GM21825 (cell line): ENCODE measurements at regions not wholly inside any gene's neighbourhood (a gene's known extent, or its start where the extent isn't known, plus 50 kb on each side); places are given as distances from the start of the nearest gene placed in this dataset.

Source experiments
- ATAC-seq: cut with Tn5 transposase; IDR thresholded peaks from one replicate; pipeline ENCODE4 v1.9.1; 2021; ENCODE audit warnings: mild to moderate bottlenecking, moderate library complexity; ENCODE audit not compliant: unreplicated experiment

DNA sequence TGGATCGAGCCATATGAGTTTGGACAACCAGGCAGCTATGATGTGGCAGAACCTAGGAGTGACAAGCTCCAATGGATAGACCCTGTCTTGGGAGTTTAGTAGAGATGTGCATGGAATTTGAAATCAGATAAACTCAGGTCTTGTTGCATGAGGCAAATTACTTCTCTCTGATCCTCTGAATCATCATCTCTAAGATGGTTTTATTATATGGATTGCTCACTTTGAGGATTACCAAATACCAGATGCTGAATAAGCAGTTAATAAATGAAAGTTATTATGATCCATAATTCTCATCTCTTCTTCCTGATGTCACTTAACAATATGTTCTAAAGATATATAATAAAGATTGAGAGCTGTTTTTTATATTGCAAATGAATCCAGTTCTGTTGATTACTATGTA, 622.2 kb downstream of the NTRK3 start:
- ATAC-seq: no peak

DNA sequence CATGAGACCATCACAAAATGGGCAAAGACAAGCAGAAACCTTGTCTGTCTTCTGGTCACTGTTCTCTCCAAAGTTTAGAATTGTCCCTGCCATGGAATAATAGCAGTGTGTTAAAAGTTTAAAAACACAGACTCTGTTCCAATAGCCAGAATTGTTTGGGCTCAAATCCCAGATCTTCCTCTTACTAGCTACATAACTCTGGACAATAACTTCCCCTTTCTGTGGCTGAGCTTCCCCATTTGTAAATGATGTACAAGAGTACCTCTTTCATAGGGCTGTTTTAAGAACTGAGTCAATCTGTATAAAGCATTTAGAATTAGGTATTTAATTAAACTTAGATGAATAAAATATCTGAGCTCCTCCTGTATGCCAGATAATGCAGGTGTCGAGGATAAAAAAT, 623.0 kb downstream of the NTRK3 start:
- no peak for ATAC-seq

DNA sequence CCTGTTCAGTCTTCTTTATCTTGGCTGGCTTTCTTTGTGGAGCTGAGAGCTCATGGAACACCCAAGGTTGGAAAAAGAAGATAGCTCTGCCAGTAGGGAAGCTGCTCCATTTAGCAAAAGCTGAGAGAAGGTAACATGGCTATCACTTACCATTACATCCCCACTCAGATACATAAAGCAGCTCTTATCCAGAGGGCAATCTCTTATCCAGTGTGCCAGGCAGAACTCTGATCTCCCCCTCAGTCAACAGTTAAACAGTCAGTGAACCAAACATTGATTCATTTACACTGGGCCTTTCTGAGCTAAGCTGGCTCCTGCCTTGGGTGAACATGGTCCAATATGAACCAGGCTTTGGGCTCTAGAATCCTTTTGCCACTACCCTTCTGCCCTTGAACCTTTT, 624.2 kb downstream of the NTRK3 start:
- ATAC-seq: no peak

DNA sequence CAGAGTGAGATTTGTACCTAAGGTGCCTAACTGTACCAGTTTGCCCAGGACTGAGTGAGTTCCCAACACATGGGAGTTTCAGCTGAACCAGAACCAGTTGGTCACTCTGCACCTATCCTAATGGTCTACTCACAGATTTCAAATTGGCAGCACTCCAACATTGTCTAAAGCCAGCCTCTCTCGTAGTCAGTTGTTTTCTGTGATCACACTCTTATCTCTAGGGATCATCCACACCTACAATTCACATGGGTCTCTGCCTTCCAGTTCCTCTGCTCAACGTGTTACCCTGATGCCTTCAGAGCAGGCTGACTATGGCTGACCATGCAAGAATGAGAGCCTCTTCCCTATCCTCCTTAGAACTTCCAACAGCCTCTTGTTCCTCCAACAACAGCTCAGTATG, 624.8 kb downstream of the NTRK3 start:
- no peak for ATAC-seq

DNA sequence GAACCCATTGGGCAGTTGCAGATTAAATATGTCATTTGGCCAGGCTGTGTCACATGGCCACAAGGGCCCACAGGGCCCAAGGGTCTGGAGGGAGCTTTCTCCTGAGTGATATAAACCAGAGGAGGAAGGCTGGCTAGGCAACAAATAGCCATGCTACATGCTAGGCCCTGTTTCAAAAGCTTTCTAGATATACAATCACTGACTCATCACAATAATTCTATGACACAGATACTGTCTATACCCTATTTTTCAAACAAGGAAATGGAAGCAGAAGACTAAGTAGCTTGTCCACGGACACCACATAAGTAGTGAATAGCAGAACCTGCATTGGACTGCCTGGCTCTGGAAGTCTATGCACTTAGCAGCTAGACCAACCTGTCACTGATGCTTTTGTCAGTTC, 625.4 kb downstream of the NTRK3 start:
- no peak for ATAC-seq

DNA sequence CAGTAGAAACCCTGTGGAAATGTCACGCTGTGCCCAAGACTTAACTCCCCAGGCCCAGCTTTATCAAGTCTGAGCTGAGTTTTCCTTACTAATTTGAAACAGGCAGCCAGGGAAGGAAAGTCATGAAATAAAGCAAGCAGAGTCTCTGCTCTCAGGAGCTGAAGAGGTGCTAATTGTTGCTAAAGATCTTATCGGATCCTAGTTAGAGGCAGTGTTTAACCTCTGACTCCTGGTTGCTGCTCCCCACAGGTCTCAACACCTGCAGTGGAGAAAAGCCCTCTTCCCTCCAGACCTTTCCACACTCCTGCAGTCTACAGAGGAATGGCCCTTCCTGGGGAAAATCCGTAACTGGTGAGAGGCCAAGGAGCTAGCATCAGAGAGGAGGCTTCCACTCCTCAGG, 628.2 kb downstream of the NTRK3 start:
- ATAC-seq: no peak

DNA sequence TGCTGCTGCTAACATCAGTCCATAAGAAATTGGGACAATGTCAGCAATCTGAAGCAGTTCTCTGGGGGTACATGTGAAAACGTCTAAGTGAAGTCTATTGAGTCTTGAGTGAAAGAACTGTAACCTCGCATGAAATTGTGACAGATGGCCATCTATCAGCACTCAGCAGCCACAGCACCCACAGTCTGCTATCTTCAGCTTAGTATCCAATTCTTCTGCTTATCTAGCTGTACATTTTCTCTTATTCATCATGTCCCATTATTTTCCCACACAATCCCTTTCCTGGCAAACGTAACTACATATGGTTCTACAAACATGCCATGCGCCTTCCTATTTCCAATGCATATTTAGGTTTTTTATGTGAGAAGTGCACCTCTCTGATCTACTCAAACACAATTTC, 629.7 kb downstream of the NTRK3 start:
- ATAC-seq: no peak

DNA sequence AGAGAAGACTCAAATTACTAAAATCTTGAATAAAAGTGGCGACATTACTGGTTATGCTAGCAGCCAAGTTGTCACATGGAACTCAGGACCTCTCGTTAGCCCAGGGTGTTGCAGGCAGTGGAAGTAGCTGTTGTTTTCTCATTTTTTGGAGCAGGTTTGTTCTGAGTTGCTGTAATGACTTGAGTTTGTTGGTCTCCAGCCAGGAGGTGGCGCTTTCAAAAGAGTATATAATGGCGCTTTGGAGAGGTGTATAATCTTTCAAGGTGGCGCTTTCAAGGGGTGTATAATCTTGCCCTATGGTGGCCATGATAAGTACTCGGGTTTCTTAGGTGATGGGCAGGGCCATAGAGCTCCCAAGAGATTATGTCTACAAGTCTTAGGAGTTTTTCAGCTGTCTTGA, 632.7 kb downstream of the NTRK3 start:
- no peak for ATAC-seq

DNA sequence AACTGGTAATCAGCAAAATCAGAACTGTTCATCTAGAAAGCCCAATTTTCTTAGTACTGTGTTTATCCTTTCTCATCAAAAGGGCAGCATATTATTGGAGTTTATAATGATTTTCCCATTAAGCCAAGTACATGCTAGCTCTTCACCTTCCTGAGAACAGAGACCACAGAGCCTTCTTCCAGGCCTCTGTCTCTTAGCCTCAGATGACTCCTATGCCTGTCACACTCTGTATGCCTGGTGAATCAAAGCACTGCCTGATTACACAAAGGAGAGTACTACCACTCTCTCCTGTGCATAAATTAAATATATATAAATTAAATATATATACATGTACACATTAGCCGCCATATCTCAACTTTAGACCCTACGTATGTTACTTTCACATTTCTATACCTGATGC, 636.1 kb downstream of the NTRK3 start:
- ATAC-seq: no peak

DNA sequence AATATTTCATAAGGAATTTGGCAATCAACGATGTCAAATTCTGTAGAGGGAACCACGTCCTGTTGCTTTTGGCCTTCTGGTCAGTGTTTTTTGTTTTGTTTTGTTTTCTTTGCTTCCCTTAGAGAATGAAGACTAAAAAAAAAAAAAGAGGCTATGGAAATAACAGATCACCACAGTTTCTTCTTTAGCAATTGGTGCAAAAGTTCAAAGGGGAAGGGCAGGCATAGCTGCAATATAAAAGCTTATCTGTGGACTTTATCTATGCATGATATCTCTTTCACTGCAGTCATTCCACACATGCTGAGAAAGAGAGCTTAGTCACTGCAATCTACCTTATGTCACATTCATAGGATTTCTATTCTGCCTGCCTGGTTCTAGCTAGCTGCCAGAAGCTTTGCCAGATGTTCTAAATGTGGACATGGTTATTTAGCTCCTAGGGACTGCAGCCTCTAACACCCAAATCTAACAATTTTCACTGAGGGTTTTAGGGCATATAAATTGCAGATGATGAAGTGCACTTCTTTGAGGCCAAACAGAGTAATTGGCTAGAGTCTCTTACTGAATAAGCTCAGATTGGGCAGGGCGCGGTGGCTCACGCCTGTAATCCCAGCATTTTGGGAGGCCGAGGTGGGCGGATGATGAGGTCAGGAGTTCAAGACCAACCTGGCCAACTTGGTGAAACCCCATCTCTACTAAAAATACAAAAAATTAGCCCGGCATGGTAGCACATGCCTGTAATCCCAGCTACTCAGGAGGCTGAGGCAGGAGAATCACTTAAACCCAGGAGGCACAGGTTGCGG, 637.2 kb downstream of the NTRK3 start:
- no peak for ATAC-seq

DNA sequence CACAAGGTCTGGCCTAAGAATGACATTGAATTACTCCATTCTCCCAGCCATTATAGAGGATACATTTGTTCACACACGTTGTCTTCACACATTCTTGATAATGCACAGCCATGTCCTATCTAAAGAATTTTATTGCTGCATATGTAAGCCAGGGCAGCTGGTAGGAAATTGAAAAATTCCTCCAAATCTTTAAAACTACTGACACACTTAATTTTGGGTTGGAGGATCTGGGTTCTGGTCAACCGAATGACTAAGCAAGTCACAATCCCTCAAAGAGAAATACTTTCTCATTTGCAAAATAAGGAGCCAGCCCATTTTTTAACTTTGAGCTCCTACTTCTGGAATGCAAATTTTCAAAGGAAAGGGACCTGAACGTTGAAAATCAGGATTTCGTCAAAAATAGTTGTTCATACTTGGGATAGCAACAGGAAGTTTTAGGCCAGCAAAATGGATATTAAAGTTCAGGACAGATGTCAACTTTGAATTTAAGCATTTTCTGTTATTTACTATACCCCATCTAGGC, 638.3 kb downstream of the NTRK3 start:
- no peak for ATAC-seq

DNA sequence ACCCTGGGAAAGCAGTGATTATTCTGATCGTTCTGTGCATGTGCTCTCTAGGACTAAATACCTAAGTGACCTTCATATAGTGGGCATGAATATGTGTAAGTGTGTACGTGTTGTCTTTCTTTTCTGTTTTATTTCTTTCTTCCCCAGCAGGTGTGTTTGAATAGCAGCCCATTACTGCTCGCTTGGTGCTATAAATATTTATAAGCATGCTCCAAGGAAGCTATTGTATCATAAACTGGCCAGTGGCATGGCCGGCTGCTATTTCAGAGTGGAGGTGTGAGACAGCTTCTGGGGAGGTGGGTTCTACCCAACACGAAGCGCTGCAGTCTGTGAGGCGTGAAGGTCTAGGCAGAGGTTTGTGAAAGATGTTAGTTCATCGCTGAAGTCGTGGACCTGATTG, 641.8 kb downstream of the NTRK3 start:
- ATAC-seq: no peak

DNA sequence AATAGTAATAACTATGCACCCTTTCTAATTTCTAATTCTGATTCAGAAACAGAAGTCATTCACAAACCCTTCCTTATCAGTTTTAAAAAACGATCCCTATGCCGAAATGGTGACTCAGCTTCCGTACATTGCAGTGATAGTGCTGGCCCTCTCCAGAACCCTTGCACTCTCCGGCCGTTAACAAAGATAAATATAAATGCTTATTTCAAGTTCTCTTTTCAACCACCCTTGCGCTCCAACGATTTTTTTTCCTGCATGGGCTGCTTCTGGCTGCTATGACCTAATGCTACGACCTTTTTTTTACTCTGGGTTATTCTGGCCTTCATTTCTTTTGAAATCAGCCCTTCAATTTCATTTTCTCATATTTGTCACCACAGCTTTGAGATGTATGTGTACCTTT, 646.2 kb downstream of the NTRK3 start:
- no peak for ATAC-seq

DNA sequence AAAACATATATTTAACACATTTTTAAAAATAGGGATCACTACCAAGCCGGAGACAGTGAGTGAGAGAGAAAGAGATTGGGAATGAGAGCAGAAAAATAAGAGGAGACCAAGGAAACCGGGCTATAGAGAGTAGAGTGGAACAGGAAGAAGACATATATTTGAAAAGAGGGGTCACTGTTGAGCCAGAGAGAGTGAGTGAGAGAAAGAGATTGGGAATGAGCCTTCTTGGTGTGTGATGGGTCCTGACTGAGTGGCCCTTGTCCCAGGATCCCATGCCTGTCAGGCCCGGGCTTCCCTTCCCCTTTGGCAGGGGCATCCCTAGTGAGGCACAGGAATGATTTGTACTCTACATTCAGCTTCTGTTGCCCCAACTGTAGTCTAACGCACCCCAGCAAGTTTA, 646.6 kb downstream of the NTRK3 start:
- no peak for ATAC-seq

DNA sequence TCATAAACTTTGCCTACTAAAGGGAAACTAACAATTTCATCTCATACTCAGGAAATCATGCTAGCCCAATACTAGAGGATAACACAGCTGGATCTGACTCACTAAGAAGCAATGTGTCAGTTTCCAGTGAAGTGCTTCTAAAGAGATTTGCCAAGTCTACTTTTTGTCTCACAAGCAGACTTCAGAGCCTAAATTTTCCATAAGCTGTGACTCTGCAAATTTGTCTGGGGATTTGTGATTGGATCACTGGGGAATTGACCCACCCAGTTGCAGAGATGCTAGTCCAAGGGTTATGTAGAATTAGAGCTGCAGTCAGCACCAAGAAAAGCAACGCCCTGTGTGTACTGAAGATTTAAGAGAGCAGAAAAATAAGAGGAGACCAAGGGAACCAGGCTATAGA, 647.1 kb downstream of the NTRK3 start:
- no peak for ATAC-seq

DNA sequence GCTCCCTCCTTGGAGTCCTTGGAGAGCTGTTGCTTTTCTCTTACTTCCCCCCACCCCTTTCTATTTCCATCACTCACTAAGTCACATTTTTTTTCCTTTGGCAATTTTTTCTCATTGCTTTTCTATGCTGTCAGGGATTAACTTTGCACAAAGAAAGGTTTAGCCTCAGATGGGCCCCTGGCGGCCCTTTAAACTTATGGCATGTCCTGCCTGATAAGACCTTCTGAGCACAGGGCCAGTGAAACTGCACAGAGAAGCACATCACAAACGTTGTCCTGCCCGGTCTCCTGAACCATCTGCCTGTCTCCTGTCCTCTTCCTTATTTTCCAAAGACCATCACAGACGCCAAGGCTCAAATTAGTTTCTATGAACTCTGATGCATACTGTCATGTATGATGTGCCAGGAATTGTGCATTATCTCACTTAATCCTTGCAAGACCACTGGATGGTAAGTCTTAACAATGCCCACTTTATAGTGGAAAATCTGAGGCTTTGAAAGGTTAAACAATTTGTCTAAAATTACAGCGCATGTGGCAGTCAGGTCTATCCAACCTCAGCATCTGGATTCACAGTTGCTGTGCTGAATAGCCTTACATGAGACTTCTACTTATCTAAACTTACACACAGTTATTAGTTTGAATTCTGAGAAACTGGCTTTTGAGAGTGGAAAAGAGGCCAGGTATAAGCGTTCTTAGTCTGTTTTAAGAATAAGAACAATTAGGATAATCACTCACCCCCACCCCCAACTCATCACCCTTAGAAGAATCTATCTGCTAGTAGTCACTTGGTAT, 648.1 kb downstream of the NTRK3 start:
- ATAC-seq: no peak

DNA sequence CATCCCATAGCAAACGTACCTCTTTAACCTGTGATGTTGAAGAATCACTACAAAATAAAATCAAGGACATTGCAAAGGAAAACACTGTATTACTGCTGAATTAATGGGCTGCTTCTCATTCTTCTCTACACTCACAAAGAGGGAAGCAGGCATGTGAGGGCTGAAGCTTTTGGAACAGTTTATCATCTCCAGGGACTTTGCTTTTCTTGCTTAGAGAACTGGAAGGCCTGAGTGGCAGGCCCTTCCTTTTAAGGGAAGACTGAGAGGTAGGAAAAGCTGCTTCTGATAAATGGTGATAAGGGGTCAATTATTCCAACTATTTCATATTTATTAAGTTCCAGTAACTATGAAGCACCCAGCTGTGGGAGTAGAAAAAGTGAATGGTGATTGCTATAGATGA, 649.6 kb downstream of the NTRK3 start:
- ATAC-seq: no peak

DNA sequence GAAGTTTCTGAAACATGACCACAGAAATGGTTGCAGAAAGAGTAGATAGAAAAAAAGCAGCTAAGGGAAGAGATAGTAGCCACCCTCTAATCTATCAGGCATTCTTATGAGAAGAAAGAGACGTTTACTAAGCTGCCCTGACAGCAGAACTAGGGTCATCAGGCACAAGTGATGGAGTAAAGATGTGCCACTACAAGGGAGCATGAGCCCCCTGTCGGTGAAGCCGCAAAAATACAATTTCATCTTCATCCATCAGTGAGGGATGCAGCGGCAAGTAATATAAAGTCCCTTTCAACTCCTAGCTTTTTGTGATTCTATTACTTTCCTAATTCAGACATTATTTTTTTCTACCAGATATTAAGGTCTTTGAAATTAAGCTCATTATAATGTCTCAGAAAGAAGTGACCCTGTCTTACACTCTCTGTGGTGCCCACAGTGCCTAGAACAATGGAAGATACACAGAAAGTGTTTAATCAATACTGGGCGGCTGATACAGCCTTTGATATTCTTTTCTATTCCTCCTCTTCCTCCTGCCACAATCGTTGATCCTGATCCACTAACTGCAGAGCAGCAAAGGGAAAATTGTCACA, 651.6 kb downstream of the NTRK3 start:
- ATAC-seq: no peak

DNA sequence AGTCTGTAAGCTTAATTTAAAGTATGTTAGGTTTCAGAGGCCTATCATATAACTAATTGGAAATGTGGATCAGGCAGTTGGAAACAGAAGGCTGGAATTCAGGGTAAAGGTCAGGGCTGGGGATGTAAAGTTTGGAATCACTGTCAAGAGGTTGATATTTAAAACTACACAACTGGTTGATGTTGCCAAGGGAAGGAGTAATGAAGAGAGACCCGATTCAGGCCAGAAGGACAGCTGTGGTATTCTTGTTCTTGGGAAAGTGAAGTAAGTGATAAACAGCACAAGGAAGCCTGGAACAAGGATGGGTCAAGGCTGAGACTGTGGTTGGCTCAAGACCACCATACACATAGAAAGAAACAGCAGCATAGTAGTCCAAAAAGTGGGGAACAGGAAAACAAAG, 654.2 kb downstream of the NTRK3 start:
- ATAC-seq: no peak

DNA sequence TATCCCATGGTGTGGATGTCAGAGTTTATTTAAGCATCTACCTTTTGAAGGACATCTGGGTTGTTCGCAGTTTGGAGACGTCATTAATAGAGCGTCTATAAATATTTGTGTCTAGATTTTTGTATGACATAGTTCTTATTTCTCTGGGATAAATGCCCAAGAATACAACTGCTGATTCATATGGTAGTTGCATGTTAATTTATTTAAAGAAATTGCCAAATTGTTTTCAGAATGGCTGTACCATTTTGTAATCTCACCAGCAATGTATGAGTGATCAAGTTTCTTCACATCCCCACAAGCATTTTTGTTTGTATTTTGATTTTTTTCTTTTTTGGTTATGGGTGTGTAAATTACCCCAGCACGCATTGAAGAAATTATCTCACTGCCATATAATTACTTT, 656.9 kb downstream of the NTRK3 start:
- ATAC-seq: no peak

DNA sequence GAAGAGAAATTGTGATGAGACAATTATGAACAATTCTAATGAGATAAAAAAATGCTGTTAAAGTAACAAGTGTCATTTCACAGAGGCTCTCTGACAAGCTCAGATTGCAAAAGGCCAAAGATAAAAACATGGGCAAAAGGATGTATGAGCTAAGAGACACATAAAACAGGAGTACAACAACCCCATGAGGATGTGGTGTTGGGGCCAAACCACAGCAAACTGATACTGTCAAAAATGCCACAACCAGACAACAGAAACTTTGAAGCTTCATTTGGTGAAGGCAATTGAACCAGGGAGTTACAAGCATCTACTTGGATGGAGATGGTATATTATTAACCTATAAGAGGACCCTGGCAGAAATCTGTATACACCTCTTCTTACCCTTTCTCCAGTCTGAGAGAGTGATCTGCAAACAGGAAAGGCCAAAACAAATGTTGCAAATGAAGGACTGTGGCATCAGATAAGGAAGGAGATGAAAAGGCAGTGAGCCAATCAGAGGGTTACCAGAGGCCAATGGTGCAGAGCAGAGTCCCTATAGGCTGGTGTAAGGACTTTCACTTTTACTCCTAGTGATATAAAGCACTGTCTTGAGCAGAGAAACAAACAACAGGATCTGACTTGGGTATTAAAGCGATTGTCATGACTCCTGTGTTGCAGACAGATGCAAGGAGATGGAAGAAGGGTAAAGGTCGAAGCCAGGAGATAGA, 659.0 kb downstream of the NTRK3 start:
- ATAC-seq: no peak
